ENCODE measurements at regions not wholly inside any gene's neighbourhood (a gene's known extent, or its start where the extent isn't known, plus 50 kb on each side); places are given as distances from the start of the nearest gene placed in this dataset.

GRCh38 chr12:91565246-91565645 is 382.6 kb upstream of the DCN start:
- TF ChIP-seq POLR2AphosphoS5 (IDR thresholded peaks at IDR 0.05; ENCODE audit: low read depth, low read length) (no peak), POLR2A (IDR thresholded peaks at IDR 0.05; ENCODE audit: low read depth, low read length) (no peak)

Measured in GM12891 (cell line).